GM23338 (cell line): ENCODE measurements at regions not wholly inside any gene's neighbourhood (a gene's known extent, or its start where the extent isn't known, plus 50 kb on each side); places are given as distances from the start of the nearest gene placed in this dataset.

Experiments
- ATAC-seq: fragments of 200-7000 bp; cut with Tn5 transposase; 3 replicates; pipeline ENCODE4 v1.9.1; 2020
- DNase-seq: peaks from one replicate; pipeline ENCODE4 v3.0.0-alpha.2; 2015; ENCODE audit warnings: low spot score
- H2AFZ ChIP-seq: fragments of 200-600 bp; sonication (generic); 2 replicates; pipeline ENCODE4 v1.8.0; 2016; ENCODE audit warnings: antibody characterized with exemption, mild to moderate bottlenecking, moderate library complexity
- H3F3A ChIP-seq: fragments of 200-600 bp; sonication (generic); replicated peaks from 2 replicates; pipeline ENCODE4 v1.8.0; 2017; ENCODE audit warnings: antibody characterized with exemption, mixed run types, low read depth
- H3K27ac ChIP-seq: fragments of 200-600 bp; sonication (generic); 2 replicates; pipeline ENCODE4 v1.6.1; 2016; ENCODE audit warnings: low read depth
- H3K27me3 ChIP-seq: fragments of 200-600 bp; sonication (generic); 2 replicates; pipeline ENCODE4 v1.8.0; 2016; ENCODE audit warnings: mild to moderate bottlenecking, mixed run types, moderate library complexity; ENCODE audit not compliant: insufficient read depth
- H3K36me3 ChIP-seq: fragments of 200-600 bp; sonication (generic); 2 replicates; pipeline ENCODE4 v1.8.0; 2016; ENCODE audit warnings: mild to moderate bottlenecking; ENCODE audit not compliant: insufficient read depth
- H3K4me1 ChIP-seq: fragments of 200-600 bp; sonication (generic); 2 replicates; pipeline ENCODE4 v1.8.0; 2016; ENCODE audit warnings: mild to moderate bottlenecking, moderate library complexity; ENCODE audit not compliant: insufficient read depth
- H3K4me2 ChIP-seq: fragments of 200-600 bp; sonication (generic); 2 replicates; pipeline ENCODE4 v1.7.1; 2017; ENCODE audit warnings: mixed run types
- H3K4me3 ChIP-seq: fragments of 200-600 bp; sonication (generic); 2 replicates; pipeline ENCODE4 v1.6.1; 2016; ENCODE audit warnings: mixed run types
- H3K79me2 ChIP-seq: fragments of 200-600 bp; sonication (generic); replicated peaks from 2 replicates; pipeline ENCODE4 v1.8.0; 2017; ENCODE audit warnings: mild to moderate bottlenecking; ENCODE audit not compliant: insufficient read depth
- H3K9me2 ChIP-seq: fragments of 200-600 bp; sonication (generic); 2 replicates; pipeline ENCODE4 v1.8.0; 2017; ENCODE audit not compliant: insufficient read depth
- H4K20me1 ChIP-seq: fragments of 200-600 bp; sonication (generic); replicated peaks from 2 replicates; pipeline ENCODE4 v1.8.0; 2017; ENCODE audit warnings: mild to moderate bottlenecking; ENCODE audit not compliant: insufficient read depth
- H3K27ac Mint-ChIP-seq: 2 replicates; pipeline ENCODE4 v1.8.0; 2020; ENCODE audit warnings: inconsistent platforms, mild to moderate bottlenecking, moderate library complexity, mixed read lengths
- H3K27me3 Mint-ChIP-seq: 3 replicates; pipeline ENCODE4 v1.8.0; 2022; ENCODE audit warnings: low read depth, mild to moderate bottlenecking, moderate library complexity, mixed read lengths, inconsistent platforms; ENCODE audit not compliant: insufficient read depth, poor library complexity
- H3K36me3 Mint-ChIP-seq: 3 replicates; pipeline ENCODE4 v1.8.0; 2021; ENCODE audit warnings: low read depth, mild to moderate bottlenecking, inconsistent platforms, moderate library complexity, mixed read lengths
- H3K4me1 Mint-ChIP-seq: 3 replicates; pipeline ENCODE4 v1.8.0; 2020; ENCODE audit warnings: mild to moderate bottlenecking, inconsistent platforms, mixed read lengths
- H3K4me3 Mint-ChIP-seq: 3 replicates; pipeline ENCODE4 v1.8.0; 2021; ENCODE audit warnings: moderate library complexity, mild to moderate bottlenecking, inconsistent platforms, mixed read lengths
- H3K9me3 Mint-ChIP-seq: 3 replicates; pipeline ENCODE4 v1.8.0; 2020; ENCODE audit warnings: moderate library complexity, mild to moderate bottlenecking, inconsistent platforms, mixed read lengths
- CREB1 ChIP-seq: fragments of 250-450 bp; sonication (Bioruptor Pico); IDR thresholded peaks from 2 replicates; pipeline ENCODE4 v1.5.0; 2020; ENCODE audit warnings: low read depth, mild to moderate bottlenecking, moderate library complexity
- EZH2 ChIP-seq: fragments of 200-600 bp; sonication (generic); IDR thresholded peaks from one replicate; pipeline ENCODE4 v1.8.0; 2017; ENCODE audit warnings: antibody characterized with exemption, mild to moderate bottlenecking, low read depth; ENCODE audit not compliant: unreplicated experiment
- EZH2phosphoT487 ChIP-seq: fragments of 200-600 bp; sonication (generic); IDR thresholded peaks from one replicate; pipeline ENCODE4 v1.8.1; 2018; ENCODE audit warnings: antibody characterized with exemption; ENCODE audit not compliant: unreplicated experiment
- JUNB ChIP-seq: IDR thresholded peaks from one replicate; pipeline ENCODE4 v1.6.1; 2016; ENCODE audit warnings: antibody characterized with exemption; ENCODE audit not compliant: unreplicated experiment
- NANOG ChIP-seq: IDR thresholded peaks from 2 replicates; pipeline ENCODE4 v1.6.1; 2016; ENCODE audit warnings: antibody characterized with exemption, borderline replicate concordance
- POLR2AphosphoS5 ChIP-seq: IDR thresholded peaks from 2 replicates; pipeline ENCODE4 v1.6.1; 2016; ENCODE audit warnings: antibody characterized with exemption, low read depth
- STAT1 ChIP-seq: IDR thresholded peaks from one replicate; pipeline ENCODE4 v1.6.1; 2016; ENCODE audit warnings: antibody characterized with exemption; ENCODE audit not compliant: unreplicated experiment
- ZNF114 ChIP-seq: fragments of 250-450 bp; sonication (Bioruptor Pico); IDR thresholded peaks from 2 replicates; pipeline ENCODE4 v1.5.0; 2020; ENCODE audit warnings: mild to moderate bottlenecking, moderate library complexity
- ZNF331 ChIP-seq: fragments of 250-450 bp; sonication (Bioruptor Pico); IDR thresholded peaks from 2 replicates; pipeline ENCODE4 v1.5.0; 2020; ENCODE audit warnings: low read depth, mild to moderate bottlenecking, moderate library complexity
- TF ChIP-seq, protein P1 (sequence below): IDR thresholded peaks from 2 replicates; pipeline ENCODE4 v1.6.1; 2016; ENCODE audit warnings: antibody characterized with exemption
- TF ChIP-seq, protein P2 (sequence below): IDR thresholded peaks from one replicate; pipeline ENCODE4 v1.6.1; 2018; ENCODE audit warnings: antibody characterized with exemption; ENCODE audit not compliant: unreplicated experiment
- TF ChIP-seq, protein P3 (sequence below): fragments of 250-450 bp; sonication (Bioruptor Pico); IDR thresholded peaks from 2 replicates; pipeline ENCODE4 v1.5.0; 2020; ENCODE audit warnings: mild to moderate bottlenecking, moderate library complexity
- TF ChIP-seq, protein P4 (sequence below), 2 experiments: fragments of 200-600 bp in 1 of 2; sonication (generic) in 1 of 2; conservative IDR thresholded peaks; 2 replicates each; pipeline versions ENCODE4 v1.5.1 to v1.6.1; 2016 to 2017; ENCODE audit warnings: antibody characterized with exemption in 2 of 2, low read depth in 2 of 2, mild to moderate bottlenecking in 2 of 2, moderate library complexity in 1 of 2

DNA sequence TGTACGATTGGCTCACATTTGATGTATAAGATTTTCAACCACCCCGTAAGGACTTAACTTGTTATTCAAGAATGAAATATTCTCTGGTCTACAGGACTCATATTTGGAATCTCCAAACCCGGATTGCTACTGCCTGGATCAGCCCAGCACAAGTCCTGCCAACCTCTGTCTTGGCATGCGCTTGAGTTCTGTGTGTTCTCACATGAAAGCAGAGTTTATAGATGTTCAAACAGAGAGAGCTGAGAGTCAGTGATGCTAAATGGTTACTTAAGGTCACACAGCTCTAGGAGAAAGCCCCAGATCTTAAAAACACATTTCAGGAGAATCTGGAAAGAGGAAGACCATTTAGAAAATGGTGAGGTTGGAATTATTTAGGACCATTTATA lies 268.0 kb upstream of the TBL1XR1 start (continued):
- TF ChIP-seq, protein P1, sequence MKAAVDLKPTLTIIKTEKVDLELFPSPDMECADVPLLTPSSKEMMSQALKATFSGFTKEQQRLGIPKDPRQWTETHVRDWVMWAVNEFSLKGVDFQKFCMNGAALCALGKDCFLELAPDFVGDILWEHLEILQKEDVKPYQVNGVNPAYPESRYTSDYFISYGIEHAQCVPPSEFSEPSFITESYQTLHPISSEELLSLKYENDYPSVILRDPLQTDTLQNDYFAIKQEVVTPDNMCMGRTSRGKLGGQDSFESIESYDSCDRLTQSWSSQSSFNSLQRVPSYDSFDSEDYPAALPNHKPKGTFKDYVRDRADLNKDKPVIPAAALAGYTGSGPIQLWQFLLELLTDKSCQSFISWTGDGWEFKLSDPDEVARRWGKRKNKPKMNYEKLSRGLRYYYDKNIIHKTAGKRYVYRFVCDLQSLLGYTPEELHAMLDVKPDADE = no peak
- TF ChIP-seq STAT1 (no peak), CREB1 (CRISPR knock-in tag) (no peak), NANOG (no peak)

DNA sequence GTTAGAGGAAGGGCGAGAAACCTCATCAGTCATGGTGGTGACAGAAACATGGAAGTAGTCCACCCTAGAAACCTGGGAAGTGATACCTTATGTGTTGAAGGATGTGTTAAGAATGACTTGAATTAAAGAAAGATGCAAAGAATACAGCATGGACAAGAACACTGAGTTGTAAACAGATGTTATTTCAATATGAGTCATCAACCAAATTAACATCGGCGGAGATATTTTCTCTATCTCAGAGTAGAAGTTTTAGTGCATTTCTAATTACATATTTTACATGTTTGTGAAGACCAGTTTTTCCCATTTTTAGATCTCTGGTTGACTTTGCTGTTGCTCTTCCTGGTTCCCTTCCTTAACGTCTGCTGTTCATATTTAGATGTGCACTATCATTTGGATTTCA lies 268.8 kb upstream of the TBL1XR1 start:
- Histone ChIP-seq H4K20me1 (no peaks in the 10 kb centered on the region), H2AFZ (no peak overlapping the region), H3K36me3 (no peaks in the 10 kb centered on the region), H3K27ac (no peak overlapping the region), H3K9me2 (no peaks in the 10 kb centered on the region), H3K4me3 (no peak overlapping the region), H3K4me2 (no peak overlapping the region), H3F3A (no peaks in the 10 kb centered on the region), H3K79me2 (no peaks in the 10 kb centered on the region), H3K27me3 (no peaks in the 10 kb centered on the region), H3K4me1 (peaks cover 9% of the 10 kb centered on the region; the same call in 1 of the 2 replicates)
- peaks cover 9% of the 10 kb centered on the region for H3K4me1 Mint-ChIP-seq
- no peaks in the 10 kb centered on the region for H3K27me3 Mint-ChIP-seq
- no peak overlapping the region for H3K4me3 Mint-ChIP-seq
- no peaks in the 10 kb centered on the region for H3K9me3 Mint-ChIP-seq
- no peaks in the 10 kb centered on the region; the same call in 2 of the 3 replicates for H3K36me3 Mint-ChIP-seq
- ATAC-seq (no peak), DNase-seq (no peak)
- H3K27ac Mint-ChIP-seq = no peak overlapping the region
- TF ChIP-seq, protein P2, sequence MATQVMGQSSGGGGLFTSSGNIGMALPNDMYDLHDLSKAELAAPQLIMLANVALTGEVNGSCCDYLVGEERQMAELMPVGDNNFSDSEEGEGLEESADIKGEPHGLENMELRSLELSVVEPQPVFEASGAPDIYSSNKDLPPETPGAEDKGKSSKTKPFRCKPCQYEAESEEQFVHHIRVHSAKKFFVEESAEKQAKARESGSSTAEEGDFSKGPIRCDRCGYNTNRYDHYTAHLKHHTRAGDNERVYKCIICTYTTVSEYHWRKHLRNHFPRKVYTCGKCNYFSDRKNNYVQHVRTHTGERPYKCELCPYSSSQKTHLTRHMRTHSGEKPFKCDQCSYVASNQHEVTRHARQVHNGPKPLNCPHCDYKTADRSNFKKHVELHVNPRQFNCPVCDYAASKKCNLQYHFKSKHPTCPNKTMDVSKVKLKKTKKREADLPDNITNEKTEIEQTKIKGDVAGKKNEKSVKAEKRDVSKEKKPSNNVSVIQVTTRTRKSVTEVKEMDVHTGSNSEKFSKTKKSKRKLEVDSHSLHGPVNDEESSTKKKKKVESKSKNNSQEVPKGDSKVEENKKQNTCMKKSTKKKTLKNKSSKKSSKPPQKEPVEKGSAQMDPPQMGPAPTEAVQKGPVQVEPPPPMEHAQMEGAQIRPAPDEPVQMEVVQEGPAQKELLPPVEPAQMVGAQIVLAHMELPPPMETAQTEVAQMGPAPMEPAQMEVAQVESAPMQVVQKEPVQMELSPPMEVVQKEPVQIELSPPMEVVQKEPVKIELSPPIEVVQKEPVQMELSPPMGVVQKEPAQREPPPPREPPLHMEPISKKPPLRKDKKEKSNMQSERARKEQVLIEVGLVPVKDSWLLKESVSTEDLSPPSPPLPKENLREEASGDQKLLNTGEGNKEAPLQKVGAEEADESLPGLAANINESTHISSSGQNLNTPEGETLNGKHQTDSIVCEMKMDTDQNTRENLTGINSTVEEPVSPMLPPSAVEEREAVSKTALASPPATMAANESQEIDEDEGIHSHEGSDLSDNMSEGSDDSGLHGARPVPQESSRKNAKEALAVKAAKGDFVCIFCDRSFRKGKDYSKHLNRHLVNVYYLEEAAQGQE = no peak
- no peak for TF ChIP-seq ZNF114
- TF ChIP-seq, protein P3, sequence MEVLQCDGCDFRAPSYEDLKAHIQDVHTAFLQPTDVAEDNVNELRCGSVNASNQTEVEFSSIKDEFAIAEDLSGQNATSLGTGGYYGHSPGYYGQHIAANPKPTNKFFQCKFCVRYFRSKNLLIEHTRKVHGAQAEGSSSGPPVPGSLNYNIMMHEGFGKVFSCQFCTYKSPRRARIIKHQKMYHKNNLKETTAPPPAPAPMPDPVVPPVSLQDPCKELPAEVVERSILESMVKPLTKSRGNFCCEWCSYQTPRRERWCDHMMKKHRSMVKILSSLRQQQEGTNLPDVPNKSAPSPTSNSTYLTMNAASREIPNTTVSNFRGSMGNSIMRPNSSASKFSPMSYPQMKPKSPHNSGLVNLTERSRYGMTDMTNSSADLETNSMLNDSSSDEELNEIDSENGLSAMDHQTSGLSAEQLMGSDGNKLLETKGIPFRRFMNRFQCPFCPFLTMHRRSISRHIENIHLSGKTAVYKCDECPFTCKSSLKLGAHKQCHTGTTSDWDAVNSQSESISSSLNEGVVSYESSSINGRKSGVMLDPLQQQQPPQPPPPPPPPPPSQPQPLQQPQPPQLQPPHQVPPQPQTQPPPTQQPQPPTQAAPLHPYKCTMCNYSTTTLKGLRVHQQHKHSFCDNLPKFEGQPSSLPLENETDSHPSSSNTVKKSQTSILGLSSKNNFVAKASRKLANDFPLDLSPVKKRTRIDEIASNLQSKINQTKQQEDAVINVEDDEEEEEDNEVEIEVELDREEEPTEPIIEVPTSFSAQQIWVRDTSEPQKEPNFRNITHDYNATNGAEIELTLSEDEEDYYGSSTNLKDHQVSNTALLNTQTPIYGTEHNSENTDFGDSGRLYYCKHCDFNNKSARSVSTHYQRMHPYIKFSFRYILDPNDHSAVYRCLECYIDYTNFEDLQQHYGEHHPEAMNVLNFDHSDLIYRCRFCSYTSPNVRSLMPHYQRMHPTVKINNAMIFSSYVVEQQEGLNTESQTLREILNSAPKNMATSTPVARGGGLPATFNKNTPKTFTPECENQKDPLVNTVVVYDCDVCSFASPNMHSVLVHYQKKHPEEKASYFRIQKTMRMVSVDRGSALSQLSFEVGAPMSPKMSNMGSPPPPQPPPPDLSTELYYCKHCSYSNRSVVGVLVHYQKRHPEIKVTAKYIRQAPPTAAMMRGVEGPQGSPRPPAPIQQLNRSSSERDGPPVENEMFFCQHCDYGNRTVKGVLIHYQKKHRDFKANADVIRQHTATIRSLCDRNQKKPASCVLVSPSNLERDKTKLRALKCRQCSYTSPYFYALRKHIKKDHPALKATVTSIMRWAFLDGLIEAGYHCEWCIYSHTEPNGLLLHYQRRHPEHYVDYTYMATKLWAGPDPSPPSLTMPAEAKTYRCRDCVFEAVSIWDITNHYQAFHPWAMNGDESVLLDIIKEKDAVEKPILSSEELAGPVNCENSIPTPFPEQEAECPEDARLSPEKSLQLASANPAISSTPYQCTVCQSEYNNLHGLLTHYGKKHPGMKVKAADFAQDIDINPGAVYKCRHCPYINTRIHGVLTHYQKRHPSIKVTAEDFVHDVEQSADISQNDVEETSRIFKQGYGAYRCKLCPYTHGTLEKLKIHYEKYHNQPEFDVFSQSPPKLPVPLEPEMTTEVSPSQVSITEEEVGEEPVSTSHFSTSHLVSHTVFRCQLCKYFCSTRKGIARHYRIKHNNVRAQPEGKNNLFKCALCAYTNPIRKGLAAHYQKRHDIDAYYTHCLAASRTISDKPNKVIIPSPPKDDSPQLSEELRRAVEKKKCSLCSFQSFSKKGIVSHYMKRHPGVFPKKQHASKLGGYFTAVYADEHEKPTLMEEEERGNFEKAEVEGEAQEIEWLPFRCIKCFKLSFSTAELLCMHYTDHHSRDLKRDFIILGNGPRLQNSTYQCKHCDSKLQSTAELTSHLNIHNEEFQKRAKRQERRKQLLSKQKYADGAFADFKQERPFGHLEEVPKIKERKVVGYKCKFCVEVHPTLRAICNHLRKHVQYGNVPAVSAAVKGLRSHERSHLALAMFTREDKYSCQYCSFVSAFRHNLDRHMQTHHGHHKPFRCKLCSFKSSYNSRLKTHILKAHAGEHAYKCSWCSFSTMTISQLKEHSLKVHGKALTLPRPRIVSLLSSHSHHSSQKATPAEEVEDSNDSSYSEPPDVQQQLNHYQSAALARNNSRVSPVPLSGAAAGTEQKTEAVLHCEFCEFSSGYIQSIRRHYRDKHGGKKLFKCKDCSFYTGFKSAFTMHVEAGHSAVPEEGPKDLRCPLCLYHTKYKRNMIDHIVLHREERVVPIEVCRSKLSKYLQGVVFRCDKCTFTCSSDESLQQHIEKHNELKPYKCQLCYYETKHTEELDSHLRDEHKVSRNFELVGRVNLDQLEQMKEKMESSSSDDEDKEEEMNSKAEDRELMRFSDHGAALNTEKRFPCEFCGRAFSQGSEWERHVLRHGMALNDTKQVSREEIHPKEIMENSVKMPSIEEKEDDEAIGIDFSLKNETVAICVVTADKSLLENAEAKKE (CRISPR knock-in tag) = no peak
- no peak for TF ChIP-seq JUNB
- no peak for TF ChIP-seq EZH2phosphoT487
- TF ChIP-seq EZH2 = no peak
- TF ChIP-seq ZNF331 (CRISPR knock-in tag) = no peak
- TF ChIP-seq CREB1 (CRISPR knock-in tag) = no peak
- no peak for TF ChIP-seq NANOG
- TF ChIP-seq, protein P4, sequence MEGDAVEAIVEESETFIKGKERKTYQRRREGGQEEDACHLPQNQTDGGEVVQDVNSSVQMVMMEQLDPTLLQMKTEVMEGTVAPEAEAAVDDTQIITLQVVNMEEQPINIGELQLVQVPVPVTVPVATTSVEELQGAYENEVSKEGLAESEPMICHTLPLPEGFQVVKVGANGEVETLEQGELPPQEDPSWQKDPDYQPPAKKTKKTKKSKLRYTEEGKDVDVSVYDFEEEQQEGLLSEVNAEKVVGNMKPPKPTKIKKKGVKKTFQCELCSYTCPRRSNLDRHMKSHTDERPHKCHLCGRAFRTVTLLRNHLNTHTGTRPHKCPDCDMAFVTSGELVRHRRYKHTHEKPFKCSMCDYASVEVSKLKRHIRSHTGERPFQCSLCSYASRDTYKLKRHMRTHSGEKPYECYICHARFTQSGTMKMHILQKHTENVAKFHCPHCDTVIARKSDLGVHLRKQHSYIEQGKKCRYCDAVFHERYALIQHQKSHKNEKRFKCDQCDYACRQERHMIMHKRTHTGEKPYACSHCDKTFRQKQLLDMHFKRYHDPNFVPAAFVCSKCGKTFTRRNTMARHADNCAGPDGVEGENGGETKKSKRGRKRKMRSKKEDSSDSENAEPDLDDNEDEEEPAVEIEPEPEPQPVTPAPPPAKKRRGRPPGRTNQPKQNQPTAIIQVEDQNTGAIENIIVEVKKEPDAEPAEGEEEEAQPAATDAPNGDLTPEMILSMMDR (conservative IDR thresholded peaks at IDR 0.05; ENCODE audit: low read depth in 2 of 2) = no peak
- no peak for TF ChIP-seq POLR2AphosphoS5
- no peak for TF ChIP-seq STAT1
